GM23248 (cell line): ENCODE measurements at regions not wholly inside any gene's neighbourhood (a gene's known extent, or its start where the extent isn't known, plus 50 kb on each side); places are given as distances from the start of the nearest gene placed in this dataset.

Experiments used
- EZH2 ChIP-seq: fragments of 200-600 bp; sonication (generic); IDR thresholded peaks from 2 replicates; pipeline ENCODE4 v1.6.1; 2018; ENCODE audit warnings: antibody characterized with exemption, mild to moderate bottlenecking; ENCODE audit not compliant: insufficient read depth, poor library complexity, severe bottlenecking
- EZH2phosphoT487 ChIP-seq: fragments of 200-600 bp; sonication (generic); IDR thresholded peaks from 2 replicates; pipeline ENCODE4 v1.6.1; 2018; ENCODE audit warnings: antibody characterized with exemption, moderate library complexity, mild to moderate bottlenecking, low read depth; ENCODE audit not compliant: insufficient read depth

DNA sequence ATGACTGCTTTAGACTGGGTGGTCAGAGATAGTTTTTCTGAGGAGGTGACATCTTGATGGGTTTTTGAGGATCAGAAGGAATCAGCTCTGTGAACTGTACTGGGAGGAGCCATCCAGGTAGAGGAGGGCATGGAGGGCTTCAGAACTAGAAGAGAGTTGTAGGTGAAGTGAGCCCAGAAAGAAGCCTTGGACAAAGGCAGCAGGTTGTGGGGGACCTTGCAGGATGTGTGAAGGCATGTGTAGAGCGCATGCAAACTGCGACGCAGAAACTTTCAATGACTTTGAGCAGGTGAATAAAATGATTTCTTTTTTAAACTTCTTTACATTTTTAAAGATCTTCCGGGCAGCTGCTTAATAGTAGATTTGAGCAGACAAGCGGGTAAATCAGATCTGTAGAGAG is 83.9 kb upstream of the SIX2 start:
- TF ChIP-seq EZH2 (no peak), EZH2phosphoT487 (no peak)
